ENCODE measurements at regions not wholly inside any gene's neighbourhood (a gene's known extent, or its start where the extent isn't known, plus 50 kb on each side); places are given as distances from the start of the nearest gene placed in this dataset.

GRCh38 chr1:30484668-30485067 is 238.7 kb downstream of the MATN1 start:
- TF ChIP-seq, protein P1, sequence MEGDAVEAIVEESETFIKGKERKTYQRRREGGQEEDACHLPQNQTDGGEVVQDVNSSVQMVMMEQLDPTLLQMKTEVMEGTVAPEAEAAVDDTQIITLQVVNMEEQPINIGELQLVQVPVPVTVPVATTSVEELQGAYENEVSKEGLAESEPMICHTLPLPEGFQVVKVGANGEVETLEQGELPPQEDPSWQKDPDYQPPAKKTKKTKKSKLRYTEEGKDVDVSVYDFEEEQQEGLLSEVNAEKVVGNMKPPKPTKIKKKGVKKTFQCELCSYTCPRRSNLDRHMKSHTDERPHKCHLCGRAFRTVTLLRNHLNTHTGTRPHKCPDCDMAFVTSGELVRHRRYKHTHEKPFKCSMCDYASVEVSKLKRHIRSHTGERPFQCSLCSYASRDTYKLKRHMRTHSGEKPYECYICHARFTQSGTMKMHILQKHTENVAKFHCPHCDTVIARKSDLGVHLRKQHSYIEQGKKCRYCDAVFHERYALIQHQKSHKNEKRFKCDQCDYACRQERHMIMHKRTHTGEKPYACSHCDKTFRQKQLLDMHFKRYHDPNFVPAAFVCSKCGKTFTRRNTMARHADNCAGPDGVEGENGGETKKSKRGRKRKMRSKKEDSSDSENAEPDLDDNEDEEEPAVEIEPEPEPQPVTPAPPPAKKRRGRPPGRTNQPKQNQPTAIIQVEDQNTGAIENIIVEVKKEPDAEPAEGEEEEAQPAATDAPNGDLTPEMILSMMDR (IDR thresholded peaks at IDR 0.05) = no peak
- TF ChIP-seq EZH2 (IDR thresholded peaks at IDR 0.05) = no peak
- TF ChIP-seq EZH2phosphoT487 (IDR thresholded peaks at IDR 0.05) = no peak

All from neural progenitor cell (in vitro differentiated cells).